ENCODE measurements at regions not wholly inside any gene's neighbourhood (a gene's known extent, or its start where the extent isn't known, plus 50 kb on each side); places are given as distances from the start of the nearest gene placed in this dataset.

- no peak for ATAC-seq
- Histone ChIP-seq H3K27me3 (no peaks in the 10 kb centered on the region), H3K4me1 (no peaks in the 10 kb centered on the region), H3K9me3 (no peaks in the 10 kb centered on the region), H3K27ac (no peak overlapping the region), H3K4me3 (no peak overlapping the region), H3K36me3 (replicated peaks in 1 of 2; ENCODE audit: insufficient read depth in 1 of 2, low read depth in 2 of 2) (no peaks in the 10 kb centered on the region)
- intact Hi-C loops (cut with DNase I): no loop called here
- DNase-seq: no peak
- 58 to 67% methylated on average over 3 of the region's 3 CpGs for WGBS, 2 donors
- TF ChIP-seq, protein P1, sequence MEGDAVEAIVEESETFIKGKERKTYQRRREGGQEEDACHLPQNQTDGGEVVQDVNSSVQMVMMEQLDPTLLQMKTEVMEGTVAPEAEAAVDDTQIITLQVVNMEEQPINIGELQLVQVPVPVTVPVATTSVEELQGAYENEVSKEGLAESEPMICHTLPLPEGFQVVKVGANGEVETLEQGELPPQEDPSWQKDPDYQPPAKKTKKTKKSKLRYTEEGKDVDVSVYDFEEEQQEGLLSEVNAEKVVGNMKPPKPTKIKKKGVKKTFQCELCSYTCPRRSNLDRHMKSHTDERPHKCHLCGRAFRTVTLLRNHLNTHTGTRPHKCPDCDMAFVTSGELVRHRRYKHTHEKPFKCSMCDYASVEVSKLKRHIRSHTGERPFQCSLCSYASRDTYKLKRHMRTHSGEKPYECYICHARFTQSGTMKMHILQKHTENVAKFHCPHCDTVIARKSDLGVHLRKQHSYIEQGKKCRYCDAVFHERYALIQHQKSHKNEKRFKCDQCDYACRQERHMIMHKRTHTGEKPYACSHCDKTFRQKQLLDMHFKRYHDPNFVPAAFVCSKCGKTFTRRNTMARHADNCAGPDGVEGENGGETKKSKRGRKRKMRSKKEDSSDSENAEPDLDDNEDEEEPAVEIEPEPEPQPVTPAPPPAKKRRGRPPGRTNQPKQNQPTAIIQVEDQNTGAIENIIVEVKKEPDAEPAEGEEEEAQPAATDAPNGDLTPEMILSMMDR (IDR thresholded peaks at IDR 0.05): no peak
- TF ChIP-seq POLR2A (IDR thresholded peaks at IDR 0.05): no peak
These were observed 147.8 kb upstream of the MEF2C start for GRCh38 chr5:89030798-89031197.

DNA sequence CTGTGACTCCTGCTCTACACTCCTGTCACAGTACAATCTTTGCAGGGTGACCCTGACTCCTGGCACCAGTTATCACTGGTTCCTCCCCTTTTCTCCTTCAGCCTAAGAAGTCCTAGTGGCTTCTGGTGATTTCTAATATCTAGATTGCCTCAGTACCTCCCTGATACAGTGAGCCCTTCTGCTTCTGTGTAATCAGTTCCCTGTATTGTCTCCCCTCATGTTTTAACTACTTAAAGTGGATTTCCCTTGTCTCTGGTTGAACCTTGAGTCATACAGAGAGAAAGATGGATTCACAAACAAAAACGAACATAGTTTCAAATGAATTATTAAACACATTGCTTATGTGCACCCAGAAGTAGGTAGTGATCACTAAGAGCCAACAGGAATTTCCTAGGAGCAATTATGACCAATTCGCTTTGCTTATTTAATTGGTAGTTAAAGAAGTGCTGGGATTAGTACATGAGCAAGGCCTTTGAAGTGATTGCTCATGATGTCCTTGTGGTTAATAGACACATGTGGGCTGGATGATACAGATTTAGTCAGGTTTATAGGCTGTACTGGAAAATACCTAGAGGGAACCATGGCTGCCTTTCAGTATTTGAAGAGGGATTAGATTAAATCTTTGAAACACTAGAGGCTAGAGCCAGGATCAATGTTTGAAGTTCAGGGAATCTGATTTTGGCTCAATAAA lies 145.8 kb upstream of the MEF2C start:
- ATAC-seq (no peak), DNase-seq (no peak)
- 65 to 66% methylated on average over 2 of the region's 2 CpGs for WGBS, 2 donors
- Histone ChIP-seq H3K4me1 (no peaks in the 10 kb centered on the region), H3K27ac (no peak overlapping the region), H3K36me3 (replicated peaks in 1 of 2; ENCODE audit: insufficient read depth in 1 of 2, low read depth in 2 of 2) (no peaks in the 10 kb centered on the region), H3K4me3 (no peak overlapping the region), H3K27me3 (no peaks in the 10 kb centered on the region), H3K9me3 (no peaks in the 10 kb centered on the region)
- TF ChIP-seq, protein P1 (IDR thresholded peaks at IDR 0.05): no peak
- TF ChIP-seq POLR2A (IDR thresholded peaks at IDR 0.05): no peak
- intact Hi-C loops (cut with DNase I): no loop called here

DNA sequence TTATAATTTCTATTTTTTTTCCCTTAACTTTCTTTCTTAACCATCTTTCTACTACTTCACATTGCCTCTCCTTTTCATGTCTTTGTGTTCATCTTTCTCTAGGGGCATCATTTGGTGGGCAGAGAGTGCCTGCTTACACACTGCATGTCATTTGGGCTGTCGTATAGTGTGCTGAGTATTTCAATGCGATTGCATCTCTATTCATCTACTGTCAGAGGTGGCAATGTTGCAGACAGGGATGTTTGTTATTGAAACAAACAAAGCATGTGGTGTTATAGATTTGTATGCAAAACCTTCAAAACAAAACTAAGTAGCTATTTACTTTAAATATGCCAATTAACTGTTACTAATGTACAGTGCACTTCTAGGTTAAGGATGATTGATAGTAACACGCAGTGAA lies 141.1 kb upstream of the MEF2C start:
- H3K27me3 ChIP-seq: no peaks in the 10 kb centered on the region
- no peaks in the 10 kb centered on the region for H3K4me1 ChIP-seq
- no peak for ATAC-seq
- TF ChIP-seq, protein P1 (IDR thresholded peaks at IDR 0.05): no peak
- no peak for TF ChIP-seq POLR2A (IDR thresholded peaks at IDR 0.05)
- no peak overlapping the region for H3K27ac ChIP-seq
- no peaks in the 10 kb centered on the region for H3K36me3 ChIP-seq (replicated peaks in 1 of 2; ENCODE audit: insufficient read depth in 1 of 2, low read depth in 2 of 2)
- WGBS, 2 donors: 86 to 90% methylated on average over 3 of the region's 3 CpGs
- intact Hi-C loops (cut with DNase I): no loop called here
- H3K4me3 ChIP-seq: no peak overlapping the region
- no peak for DNase-seq
- no peaks in the 10 kb centered on the region for H3K9me3 ChIP-seq

DNA sequence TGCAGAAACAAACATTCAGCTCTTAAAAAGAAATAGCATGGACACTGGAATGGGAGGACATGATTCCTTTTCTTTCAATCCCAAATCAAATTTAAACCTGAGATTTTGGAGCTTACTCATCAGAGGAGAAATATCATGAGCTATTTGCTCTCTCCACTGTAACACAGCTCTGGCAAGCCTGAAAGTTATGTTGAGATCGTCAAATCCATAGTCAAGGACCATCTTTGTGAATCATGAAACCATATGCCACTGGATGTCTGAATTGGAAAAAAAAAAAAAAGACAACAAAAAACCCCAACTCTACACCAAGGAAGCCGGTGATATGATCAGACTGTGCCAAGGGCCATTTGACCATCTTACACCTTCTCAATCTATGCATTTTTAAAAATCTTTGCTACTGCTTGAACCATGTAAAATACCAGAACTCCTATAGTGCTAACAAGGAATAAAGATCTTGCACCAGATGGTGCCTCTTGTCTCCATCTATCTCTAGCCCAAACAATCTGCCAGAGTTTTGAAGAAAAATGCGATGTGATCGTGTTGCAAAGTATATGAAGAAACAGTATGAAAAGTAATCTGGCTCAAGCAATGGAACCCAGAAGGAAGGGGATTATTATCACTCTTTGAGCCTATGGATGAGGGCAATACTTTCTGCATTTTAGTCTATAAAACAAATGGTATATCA lies 138.1 kb upstream of the MEF2C start:
- WGBS, 2 donors: 85 to 93% methylated on average over 4 of the region's 4 CpGs
- DNase-seq: no peak

More for the DNA sequence above, 138.1 kb upstream of the MEF2C start:
- H3K9me3 ChIP-seq: no peaks in the 10 kb centered on the region
- intact Hi-C loops (cut with DNase I): no loop called here
- H3K4me3 ChIP-seq: no peak overlapping the region
- H3K4me1 ChIP-seq: no peaks in the 10 kb centered on the region
- H3K27me3 ChIP-seq: no peaks in the 10 kb centered on the region
- no peaks in the 10 kb centered on the region for H3K36me3 ChIP-seq (replicated peaks in 1 of 2; ENCODE audit: insufficient read depth in 1 of 2, low read depth in 2 of 2)
- H3K27ac ChIP-seq: no peak overlapping the region
- TF ChIP-seq, protein P1 (IDR thresholded peaks at IDR 0.05): no peak
- TF ChIP-seq POLR2A (IDR thresholded peaks at IDR 0.05): no peak
- ATAC-seq: no peak
